ENCODE measurements at regions not wholly inside any gene's neighbourhood (a gene's known extent, or its start where the extent isn't known, plus 50 kb on each side); places are given as distances from the start of the nearest gene placed in this dataset.

GRCh38 chr15:37870711-37871110, 63.7 kb upstream of the TMCO5A start:
- no peak for DNase-seq (ENCODE audit: low spot score)
- TF ChIP-seq, protein P1, sequence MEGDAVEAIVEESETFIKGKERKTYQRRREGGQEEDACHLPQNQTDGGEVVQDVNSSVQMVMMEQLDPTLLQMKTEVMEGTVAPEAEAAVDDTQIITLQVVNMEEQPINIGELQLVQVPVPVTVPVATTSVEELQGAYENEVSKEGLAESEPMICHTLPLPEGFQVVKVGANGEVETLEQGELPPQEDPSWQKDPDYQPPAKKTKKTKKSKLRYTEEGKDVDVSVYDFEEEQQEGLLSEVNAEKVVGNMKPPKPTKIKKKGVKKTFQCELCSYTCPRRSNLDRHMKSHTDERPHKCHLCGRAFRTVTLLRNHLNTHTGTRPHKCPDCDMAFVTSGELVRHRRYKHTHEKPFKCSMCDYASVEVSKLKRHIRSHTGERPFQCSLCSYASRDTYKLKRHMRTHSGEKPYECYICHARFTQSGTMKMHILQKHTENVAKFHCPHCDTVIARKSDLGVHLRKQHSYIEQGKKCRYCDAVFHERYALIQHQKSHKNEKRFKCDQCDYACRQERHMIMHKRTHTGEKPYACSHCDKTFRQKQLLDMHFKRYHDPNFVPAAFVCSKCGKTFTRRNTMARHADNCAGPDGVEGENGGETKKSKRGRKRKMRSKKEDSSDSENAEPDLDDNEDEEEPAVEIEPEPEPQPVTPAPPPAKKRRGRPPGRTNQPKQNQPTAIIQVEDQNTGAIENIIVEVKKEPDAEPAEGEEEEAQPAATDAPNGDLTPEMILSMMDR (IDR thresholded peaks at IDR 0.05; ENCODE audit: extremely low read depth, missing control alignments), result no peak

GRCh38 chr15:37872661-37873060, 61.8 kb upstream of the TMCO5A start:
- TF ChIP-seq, protein P1 (IDR thresholded peaks at IDR 0.05; ENCODE audit: extremely low read depth, missing control alignments), result no peak
- DNase-seq (ENCODE audit: low spot score), result no peak

DNA sequence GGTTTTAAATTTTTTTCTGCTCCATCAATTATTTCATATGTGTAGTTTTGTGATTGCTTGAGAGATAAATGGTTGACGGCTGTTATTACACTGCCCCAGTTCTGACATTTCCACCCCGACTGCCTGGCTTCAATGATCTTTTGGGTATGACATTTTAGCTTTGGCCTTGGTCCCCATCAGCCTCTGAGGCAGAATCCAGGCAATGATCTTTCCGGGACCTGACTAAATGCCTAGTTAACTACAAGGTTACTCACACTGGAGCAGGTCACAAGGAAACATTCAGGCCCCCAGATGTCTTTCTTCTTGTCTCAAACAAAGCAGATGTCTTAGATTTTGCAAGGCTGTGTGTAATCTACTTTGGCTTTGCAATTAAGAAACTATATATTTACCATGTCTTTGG, 61.1 kb upstream of the TMCO5A start:
- DNase-seq (ENCODE audit: low spot score), result no peak
- TF ChIP-seq, protein P1 (IDR thresholded peaks at IDR 0.05; ENCODE audit: extremely low read depth, missing control alignments), result no peak

DNA sequence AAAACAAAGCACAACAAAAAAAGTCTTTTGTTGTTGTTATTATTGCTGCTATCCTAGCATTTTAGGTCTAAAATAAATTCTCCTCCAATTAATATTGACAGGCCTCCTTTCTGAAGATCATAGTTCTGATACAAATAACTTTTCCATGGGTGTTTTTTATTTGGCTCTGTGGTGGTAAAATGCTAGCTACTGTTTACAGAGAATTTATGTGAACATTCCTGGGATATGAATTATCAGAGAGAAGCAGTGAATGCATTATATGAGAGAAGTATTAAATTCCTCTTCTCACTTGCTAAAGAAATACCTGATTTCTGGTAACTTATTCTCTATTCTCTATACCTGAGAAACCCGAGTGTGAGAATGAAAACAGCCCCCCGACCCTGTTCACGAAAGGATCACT, 57.5 kb upstream of the TMCO5A start:
- TF ChIP-seq, protein P1 (IDR thresholded peaks at IDR 0.05; ENCODE audit: extremely low read depth, missing control alignments), result no peak
- DNase-seq (ENCODE audit: low spot score), result no peak

DNA sequence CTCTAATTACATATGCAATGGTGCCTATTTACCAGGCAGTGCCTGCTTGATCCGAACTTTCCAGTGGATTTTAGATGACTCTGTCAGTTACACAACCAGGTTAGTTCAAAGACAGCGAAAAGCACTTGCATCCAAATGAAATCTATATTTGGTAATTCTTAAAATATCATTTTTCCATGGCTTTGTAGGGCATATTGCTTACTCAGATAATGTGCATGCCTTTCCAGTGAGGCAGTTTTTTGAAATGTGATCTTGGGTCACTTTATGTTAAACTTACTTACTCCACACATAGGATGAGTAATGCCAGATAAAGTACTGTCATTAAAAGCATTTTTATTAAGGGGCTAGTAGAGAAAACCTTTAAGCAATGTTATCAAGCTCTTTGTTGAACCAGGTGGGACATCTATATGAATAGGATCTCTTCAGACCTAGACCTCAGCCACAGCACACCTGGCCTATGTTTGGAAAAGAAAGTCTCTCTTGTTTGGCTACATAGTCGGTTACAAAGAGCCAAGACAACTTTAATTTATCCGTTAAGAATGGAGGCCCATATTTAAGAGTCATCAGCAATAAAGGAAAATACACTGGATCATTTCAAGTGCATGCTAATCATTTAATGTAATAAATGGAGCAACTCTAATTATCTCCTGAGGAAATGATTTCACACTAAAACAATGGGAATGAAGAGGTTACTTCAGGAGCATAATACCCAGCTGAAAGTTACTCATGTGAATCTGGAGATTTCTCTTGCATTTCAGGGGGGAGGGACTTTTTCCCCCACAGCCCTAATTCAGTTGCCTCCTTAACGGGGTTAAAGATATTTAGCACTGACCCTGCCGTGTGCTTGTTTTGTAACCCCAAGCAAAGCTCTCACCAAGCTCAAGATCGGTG, 56.3 kb upstream of the TMCO5A start:
- DNase-seq (ENCODE audit: low spot score), result no peak

GRCh38 chr15:37880009-37880834, 54.2 kb upstream of the TMCO5A start:
- TF ChIP-seq, protein P1 (IDR thresholded peaks at IDR 0.05; ENCODE audit: extremely low read depth, missing control alignments), result peak; percentile 7
- DNase-seq (ENCODE audit: low spot score), result peak; percentile 6

More for the DNA sequence above, 56.3 kb upstream of the TMCO5A start:
- TF ChIP-seq, protein P1 (IDR thresholded peaks at IDR 0.05; ENCODE audit: extremely low read depth, missing control alignments), result no peak

- DNase-seq (ENCODE audit: low spot score), result no peak
- TF ChIP-seq, protein P1 (IDR thresholded peaks at IDR 0.05; ENCODE audit: extremely low read depth, missing control alignments), result no peak
Measured at GRCh38 chr15:37880835-37881153, 53.6 kb upstream of the TMCO5A start.
